ENCODE measurements at regions not wholly inside any gene's neighbourhood (a gene's known extent, or its start where the extent isn't known, plus 50 kb on each side); places are given as distances from the start of the nearest gene placed in this dataset.
"Not testable (repeated sequence)": the region's sequence is repeated elsewhere in the genome, so short reads cannot be mapped to it uniquely, and the experiment has no call there.

GRCh38 chr18:21972281-21972680 lies 197.1 kb upstream of the GATA6 start:
- DNase-seq (no peak), ATAC-seq (no peak)
- no peaks in the 10 kb centered on the region for H3K27me3 ChIP-seq (ENCODE audit: control insufficient read depth in 2 of 2, insufficient read depth in 2 of 2, low read length in 2 of 2)
- H3K27ac Mint-ChIP-seq, result peak overlapping the region in 1 of 9 donors; percentile 29
- no peaks in the 10 kb centered on the region for H3K9me3 Mint-ChIP-seq
- CTCF ChIA-PET, result no interaction called here
- intact Hi-C loops (cut with micrococcal nuclease), result no loop called here
- H3K4me3 Mint-ChIP-seq, result no peak overlapping the region
- no peaks in the 10 kb centered on the region for H3K36me3 ChIP-seq (ENCODE audit: control insufficient read depth in 2 of 3, insufficient read depth in 3 of 3, low read length in 3 of 3)
- H3K36me3 Mint-ChIP-seq, result no peaks in the 10 kb centered on the region
- H3K9me3 ChIP-seq (ENCODE audit: control insufficient read depth in 2 of 3, low read length in 3 of 3), result no peaks in the 10 kb centered on the region
- H3K4me3 ChIP-seq (ENCODE audit: low read length), result no peak overlapping the region
- no peaks in the 10 kb centered on the region for H3K27me3 Mint-ChIP-seq
- H3K4me1 Mint-ChIP-seq, result no peaks in the 10 kb centered on the region
- POLR2A ChIA-PET, result no interaction called here
- H3K4me1 ChIP-seq (ENCODE audit: control insufficient read depth in 2 of 2, insufficient read depth in 2 of 2, low read length in 2 of 2), result no peaks in the 10 kb centered on the region
- H3K27ac ChIP-seq (ENCODE audit: low read depth, low read length), result no peak overlapping the region

- H3K4me3 ChIP-seq (ENCODE audit: low read length); H3K9me3 Mint-ChIP-seq; H3K4me1 ChIP-seq (ENCODE audit: control insufficient read depth in 2 of 2, insufficient read depth in 2 of 2, low read length in 2 of 2); H3K27ac ChIP-seq (ENCODE audit: low read depth, low read length); H3K27me3 Mint-ChIP-seq; DNase-seq; POLR2A ChIA-PET; H3K36me3 Mint-ChIP-seq; intact Hi-C loops (cut with micrococcal nuclease); H3K4me1 Mint-ChIP-seq; ATAC-seq; H3K27ac Mint-ChIP-seq; H3K9me3 ChIP-seq (ENCODE audit: control insufficient read depth in 2 of 3, low read length in 3 of 3); H3K4me3 Mint-ChIP-seq; H3K27me3 ChIP-seq (ENCODE audit: control insufficient read depth in 2 of 2, insufficient read depth in 2 of 2, low read length in 2 of 2); H3K36me3 ChIP-seq (ENCODE audit: control insufficient read depth in 2 of 3, insufficient read depth in 3 of 3, low read length in 3 of 3): not testable (repeated sequence)
- CTCF ChIA-PET, result interaction anchor here (0.6 kb wide), 1 partner anchor 991 kb away, joined by 3 read pairs; no protein-coding TSS in a partner anchor
Observed at GRCh38 chr18:21975954-21976353, 193.4 kb upstream of the GATA6 start.

- intact Hi-C loops (cut with micrococcal nuclease), result no loop called here
- CTCF ChIA-PET, result no interaction called here
- Mint-ChIP-seq H3K9me3 (peaks cover 0 to 9% (median 0%) of the 10 kb centered on the region in 11 donors), H3K4me1 (no peaks in the 10 kb centered on the region), H3K4me3 (no peak overlapping the region), H3K27me3 (peaks cover 0 to 9% (median 3%) of the 10 kb centered on the region in 5 donors), H3K27ac (no peak overlapping the region), H3K36me3 (peaks cover 0 to 4% (median 0%) of the 10 kb centered on the region in 5 donors)
- H3K36me3 ChIP-seq (ENCODE audit: control insufficient read depth in 2 of 3, insufficient read depth in 3 of 3, low read length in 3 of 3), result no peaks in the 10 kb centered on the region
- H3K9me3 ChIP-seq (ENCODE audit: control insufficient read depth in 2 of 3, low read length in 3 of 3), result no peaks in the 10 kb centered on the region
- no peak overlapping the region for H3K4me3 ChIP-seq (ENCODE audit: low read length)
- POLR2A ChIA-PET, result no interaction called here
- no peak for DNase-seq
- no peak overlapping the region for H3K27ac ChIP-seq (ENCODE audit: low read depth, low read length)
- H3K4me1 ChIP-seq (ENCODE audit: control insufficient read depth in 2 of 2, insufficient read depth in 2 of 2, low read length in 2 of 2), result no peaks in the 10 kb centered on the region
- ATAC-seq, result no peak
- H3K27me3 ChIP-seq (ENCODE audit: control insufficient read depth in 2 of 2, insufficient read depth in 2 of 2, low read length in 2 of 2), result no peaks in the 10 kb centered on the region
Observed at GRCh38 chr18:21978546-21979170, 190.7 kb upstream of the GATA6 start.

DNA sequence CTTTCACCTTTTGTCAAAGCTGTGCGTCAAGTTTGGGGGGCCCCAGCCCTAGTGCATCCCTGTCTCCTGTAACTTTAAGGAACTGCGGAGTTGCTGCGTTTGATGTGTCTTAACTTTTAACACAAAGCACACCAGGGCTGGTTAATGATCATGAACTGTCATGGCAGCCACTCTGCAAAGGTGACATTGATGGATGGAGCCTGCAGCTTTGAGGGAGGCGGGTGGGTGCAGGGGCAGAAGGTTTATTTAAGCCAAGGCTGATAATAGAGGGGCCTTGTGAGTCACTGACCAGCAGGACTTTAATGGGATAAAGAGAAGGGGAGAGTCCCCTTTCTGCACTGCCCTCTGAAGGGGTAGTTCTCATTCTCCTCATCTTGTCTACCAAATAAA lies 190.2 kb upstream of the GATA6 start:
- Histone ChIP-seq H3K4me3 (ENCODE audit: low read length) (no peak overlapping the region), H3K27ac (ENCODE audit: low read depth, low read length) (no peak overlapping the region), H3K36me3 (ENCODE audit: control insufficient read depth in 2 of 3, insufficient read depth in 3 of 3, low read length in 3 of 3) (no peaks in the 10 kb centered on the region), H3K27me3 (ENCODE audit: control insufficient read depth in 2 of 2, insufficient read depth in 2 of 2, low read length in 2 of 2) (no peaks in the 10 kb centered on the region), H3K4me1 (ENCODE audit: control insufficient read depth in 2 of 2, insufficient read depth in 2 of 2, low read length in 2 of 2) (no peaks in the 10 kb centered on the region), H3K9me3 (ENCODE audit: control insufficient read depth in 2 of 3, low read length in 3 of 3) (no peaks in the 10 kb centered on the region)
- POLR2A ChIA-PET, result no interaction called here
- intact Hi-C loops (cut with micrococcal nuclease), result no loop called here
- Mint-ChIP-seq H3K9me3 (peaks cover 0 to 9% (median 0%) of the 10 kb centered on the region in 11 donors), H3K4me1 (no peaks in the 10 kb centered on the region), H3K36me3 (peaks cover 0 to 4% (median 0%) of the 10 kb centered on the region in 5 donors), H3K27me3 (peaks cover 0 to 9% (median 3%) of the 10 kb centered on the region in 5 donors), H3K27ac (no peak overlapping the region), H3K4me3 (no peak overlapping the region)
- DNase-seq, result no peak
- ATAC-seq, result no peak
- CTCF ChIA-PET, result no interaction called here

DNA sequence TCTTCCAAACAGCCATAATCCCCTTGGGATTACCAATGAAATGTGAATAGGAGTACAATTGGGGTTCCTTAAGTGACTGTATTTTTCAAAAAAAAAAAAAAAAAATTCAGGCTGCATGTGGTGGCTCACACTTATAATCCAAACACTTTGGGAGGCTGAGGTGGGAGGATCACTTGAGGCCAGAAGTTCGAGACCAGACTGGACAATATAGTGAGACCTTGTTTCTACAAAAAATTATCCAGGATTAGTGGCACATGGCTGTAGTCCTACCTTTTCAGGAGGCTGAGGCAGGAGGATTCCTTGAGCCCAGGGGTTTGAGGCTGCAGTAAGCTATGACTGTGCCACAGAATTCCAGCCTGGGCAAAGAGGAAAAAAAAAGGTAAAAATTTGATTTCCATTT lies 189.6 kb upstream of the GATA6 start:
- ATAC-seq (no peak), DNase-seq (no peak)
- Mint-ChIP-seq H3K4me1 (no peaks in the 10 kb centered on the region), H3K27me3 (peaks cover 0 to 9% (median 3%) of the 10 kb centered on the region in 5 donors), H3K9me3 (peaks cover 0 to 9% (median 0%) of the 10 kb centered on the region in 11 donors), H3K36me3 (peaks cover 0 to 4% (median 0%) of the 10 kb centered on the region in 5 donors), H3K27ac (no peak overlapping the region), H3K4me3 (no peak overlapping the region)
- H3K9me3 ChIP-seq (ENCODE audit: control insufficient read depth in 2 of 3, low read length in 3 of 3), result no peaks in the 10 kb centered on the region
- H3K4me3 ChIP-seq (ENCODE audit: low read length), result no peak overlapping the region
- POLR2A ChIA-PET, result no interaction called here
- CTCF ChIA-PET, result no interaction called here
- H3K27me3 ChIP-seq (ENCODE audit: control insufficient read depth in 2 of 2, insufficient read depth in 2 of 2, low read length in 2 of 2), result no peaks in the 10 kb centered on the region
- H3K4me1 ChIP-seq (ENCODE audit: control insufficient read depth in 2 of 2, insufficient read depth in 2 of 2, low read length in 2 of 2), result no peaks in the 10 kb centered on the region
- H3K36me3 ChIP-seq (ENCODE audit: control insufficient read depth in 2 of 3, insufficient read depth in 3 of 3, low read length in 3 of 3), result no peaks in the 10 kb centered on the region
- no peak overlapping the region for H3K27ac ChIP-seq (ENCODE audit: low read depth, low read length)
- intact Hi-C loops (cut with micrococcal nuclease), result no loop called here

GRCh38 chr18:21980744-21981143 lies 188.6 kb upstream of the GATA6 start:
- Mint-ChIP-seq H3K27me3 (peaks cover 0 to 9% (median 3%) of the 10 kb centered on the region in 5 donors), H3K4me3 (no peak overlapping the region), H3K9me3 (peaks cover 0 to 9% (median 0%) of the 10 kb centered on the region in 11 donors), H3K4me1 (no peaks in the 10 kb centered on the region), H3K27ac (no peak overlapping the region), H3K36me3 (peaks cover 0 to 4% (median 0%) of the 10 kb centered on the region in 5 donors)
- H3K4me3 ChIP-seq (ENCODE audit: low read length), result no peak overlapping the region
- ATAC-seq, result no peak
- ChIA-PET CTCF (interaction anchor here (0.6 kb wide), 1 partner anchor 15 kb away, joined by 3 read pairs; no protein-coding TSS in a partner anchor), POLR2A (no interaction called here)
- no peaks in the 10 kb centered on the region for H3K9me3 ChIP-seq (ENCODE audit: control insufficient read depth in 2 of 3, low read length in 3 of 3)
- H3K36me3 ChIP-seq (ENCODE audit: control insufficient read depth in 2 of 3, insufficient read depth in 3 of 3, low read length in 3 of 3), result no peaks in the 10 kb centered on the region
- no peak for DNase-seq
- intact Hi-C loops (cut with micrococcal nuclease), result no loop called here
- no peaks in the 10 kb centered on the region for H3K4me1 ChIP-seq (ENCODE audit: control insufficient read depth in 2 of 2, insufficient read depth in 2 of 2, low read length in 2 of 2)
- no peak overlapping the region for H3K27ac ChIP-seq (ENCODE audit: low read depth, low read length)
- no peaks in the 10 kb centered on the region for H3K27me3 ChIP-seq (ENCODE audit: control insufficient read depth in 2 of 2, insufficient read depth in 2 of 2, low read length in 2 of 2)

DNA sequence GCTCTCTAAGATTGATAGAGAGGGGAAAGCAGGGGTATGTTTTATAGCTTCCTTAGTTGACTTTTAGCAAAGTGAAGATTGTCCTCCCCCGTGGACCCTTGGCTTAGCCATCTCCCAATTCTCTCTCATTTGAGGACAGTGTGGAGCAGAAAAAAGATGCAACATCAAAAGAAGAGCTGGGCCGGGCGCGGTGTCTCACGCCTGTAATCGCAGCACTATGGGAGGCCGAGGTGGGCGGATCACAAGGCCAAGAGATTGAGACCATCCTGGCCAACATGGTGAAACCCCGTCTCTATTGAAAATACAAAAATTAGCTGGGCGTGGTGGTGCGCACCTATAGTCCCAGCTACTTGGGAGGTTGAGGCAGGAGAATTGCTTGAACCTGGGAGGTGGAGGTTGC lies 187.9 kb upstream of the GATA6 start:
- CTCF ChIA-PET; H3K27ac Mint-ChIP-seq; H3K4me1 Mint-ChIP-seq; H3K36me3 Mint-ChIP-seq; H3K27me3 Mint-ChIP-seq; H3K27ac ChIP-seq (ENCODE audit: low read depth, low read length); H3K9me3 ChIP-seq (ENCODE audit: control insufficient read depth in 2 of 3, low read length in 3 of 3); intact Hi-C loops (cut with micrococcal nuclease); POLR2A ChIA-PET; H3K27me3 ChIP-seq (ENCODE audit: control insufficient read depth in 2 of 2, insufficient read depth in 2 of 2, low read length in 2 of 2); H3K4me3 ChIP-seq (ENCODE audit: low read length); DNase-seq; H3K4me3 Mint-ChIP-seq; H3K4me1 ChIP-seq (ENCODE audit: control insufficient read depth in 2 of 2, insufficient read depth in 2 of 2, low read length in 2 of 2); H3K36me3 ChIP-seq (ENCODE audit: control insufficient read depth in 2 of 3, insufficient read depth in 3 of 3, low read length in 3 of 3); ATAC-seq; H3K9me3 Mint-ChIP-seq: not testable (repeated sequence)

Data from naive thymus-derived CD4-positive, alpha-beta T cell (primary cell).